C4-2B (cell line): ENCODE measurements at regions not wholly inside any gene's neighbourhood (a gene's known extent, or its start where the extent isn't known, plus 50 kb on each side); places are given as distances from the start of the nearest gene placed in this dataset.
"Not testable (repeated sequence)": the region's sequence is repeated elsewhere in the genome, so short reads cannot be mapped to it uniquely, and the experiment has no call there.

ENCODE experiments used
- H3K27ac ChIP-seq: fragments of 450-650 bp; 2 replicates; pipeline ENCODE4 v1.5.1; 2017
- CTCF ChIP-seq: fragments of 450-650 bp; conservative IDR thresholded peaks from 2 replicates; pipeline ENCODE4 v1.5.1; 2017; ENCODE audit warnings: mild to moderate bottlenecking
- ZFX ChIP-seq: fragments of 450-650 bp; IDR thresholded peaks from 2 replicates; pipeline ENCODE4 v1.6.1; 2017

- no peak overlapping the region for H3K27ac ChIP-seq
- TF ChIP-seq ZFX (no peak), CTCF (no peak)
Measured at GRCh38 chr7:121745856-121746255, 127.1 kb upstream of the PTPRZ1 start.

- no peak for TF ChIP-seq ZFX
- no peak for TF ChIP-seq CTCF
Measured at GRCh38 chr7:121744877-121745276, 128.1 kb upstream of the PTPRZ1 start.

DNA sequence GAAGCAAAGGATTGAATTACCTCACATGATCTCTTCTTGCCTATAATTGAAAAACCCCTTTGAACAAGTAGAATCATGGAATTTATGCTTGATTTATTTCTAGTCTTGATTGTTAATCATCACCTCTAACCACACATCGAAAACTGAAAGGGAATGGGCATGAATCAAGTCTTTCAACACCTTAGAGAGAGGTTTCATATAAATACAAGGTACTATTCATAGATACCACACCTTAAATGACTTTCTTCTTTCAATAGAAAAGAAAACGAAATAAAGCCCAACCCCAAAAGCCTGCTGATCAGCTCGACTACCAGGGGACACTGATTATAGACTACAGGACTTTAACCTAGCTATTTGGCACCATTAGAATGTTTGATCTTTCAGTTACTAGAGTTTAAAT lies 128.6 kb upstream of the PTPRZ1 start:
- TF ChIP-seq CTCF: no peak
- TF ChIP-seq ZFX: no peak
- H3K27ac ChIP-seq: no peak overlapping the region

More at GRCh38 chr7:121744877-121745276, 128.1 kb upstream of the PTPRZ1 start:
- no peak overlapping the region for H3K27ac ChIP-seq

GRCh38 chr7:121741896-121742295 lies 131.1 kb upstream of the PTPRZ1 start:
- TF ChIP-seq CTCF: no peak
- no peak for TF ChIP-seq ZFX

GRCh38 chr7:121739465-121739864 lies 133.5 kb upstream of the PTPRZ1 start:
- H3K27ac ChIP-seq: no peak overlapping the region
- TF ChIP-seq CTCF (no peak), ZFX (no peak)

More at GRCh38 chr7:121741896-121742295, 131.1 kb upstream of the PTPRZ1 start:
- no peak overlapping the region for H3K27ac ChIP-seq

DNA sequence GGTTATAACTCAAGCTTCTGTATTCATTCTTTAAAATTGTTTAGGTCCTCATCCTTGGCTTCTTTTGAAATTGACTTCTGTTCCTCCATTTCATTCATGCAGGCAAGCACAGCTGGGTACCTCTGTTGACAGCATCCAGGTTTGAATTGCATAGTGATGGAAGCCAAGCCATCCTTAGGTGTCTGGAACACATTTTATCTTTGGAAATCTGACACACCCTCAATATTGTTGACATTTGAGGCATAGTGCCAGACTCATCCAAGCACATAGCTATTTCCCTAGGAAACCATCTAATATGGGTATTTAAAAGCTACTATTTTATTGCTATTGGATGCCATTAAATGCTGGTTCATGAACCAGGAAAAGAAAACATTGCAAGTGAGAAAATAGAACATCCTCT lies 142.1 kb upstream of the PTPRZ1 start:
- TF ChIP-seq ZFX (no peak), CTCF (no peak)
- H3K27ac ChIP-seq: no peak overlapping the region

GRCh38 chr7:121714559-121715303 lies 158.2 kb upstream of the PTPRZ1 start:
- no peak overlapping the region for H3K27ac ChIP-seq
- no peak for TF ChIP-seq CTCF
- no peak for TF ChIP-seq ZFX

- H3K27ac ChIP-seq: not testable (repeated sequence)
Measured at GRCh38 chr7:121712961-121713360, 160.0 kb upstream of the PTPRZ1 start.
